ENCODE measurements at regions not wholly inside any gene's neighbourhood (a gene's known extent, or its start where the extent isn't known, plus 50 kb on each side); places are given as distances from the start of the nearest gene placed in this dataset.

GRCh38 chr17:83144421-83145357, 65.3 kb downstream of the METRNL start:
- Mint-ChIP-seq H3K27me3 (ENCODE audit: low read depth) (peaks cover 16% of the 10 kb centered on the region), H3K9me3 (ENCODE audit: insufficient read depth) (peaks cover 8% of the 10 kb centered on the region), H3K27ac (no peak overlapping the region), H3K36me3 (ENCODE audit: low read depth) (no peaks in the 10 kb centered on the region), H3K4me1 (ENCODE audit: low read depth) (peaks cover 26% of the 10 kb centered on the region), H3K4me3 (no peak overlapping the region)
- ChIA-PET CTCF (no interaction called here), POLR2A (interaction anchor here (0.5 to 0.6 kb wide), 2 partner anchors 24 to 35 kb away, joined by 3 read pairs; no protein-coding TSS in a partner anchor)
- peak; percentile 14 for DNase-seq
- no peak for ATAC-seq

- H3K27ac Mint-ChIP-seq, result no peak overlapping the region
- no peaks in the 10 kb centered on the region for H3K36me3 Mint-ChIP-seq (ENCODE audit: low read depth)
- CTCF ChIA-PET, result no interaction called here
- H3K4me3 Mint-ChIP-seq, result no peak overlapping the region
- H3K4me1 Mint-ChIP-seq (ENCODE audit: low read depth), result peaks cover 26% of the 10 kb centered on the region
- peaks cover 8% of the 10 kb centered on the region for H3K9me3 Mint-ChIP-seq (ENCODE audit: insufficient read depth)
- no peak for ATAC-seq
- peaks cover 16% of the 10 kb centered on the region for H3K27me3 Mint-ChIP-seq (ENCODE audit: low read depth)
- POLR2A ChIA-PET, result no interaction called here
- no peak for DNase-seq
Measured at GRCh38 chr17:83145358-83145738, 65.9 kb downstream of the METRNL start.

GRCh38 chr17:83145831-83146230, 66.4 kb downstream of the METRNL start:
- ATAC-seq (no peak), DNase-seq (no peak)
- H3K4me1 Mint-ChIP-seq (ENCODE audit: low read depth), result peaks cover 26% of the 10 kb centered on the region
- H3K4me3 Mint-ChIP-seq, result no peak overlapping the region
- POLR2A ChIA-PET, result interaction anchor here (0.6 kb wide), 2 partner anchors 8 to 462 kb away, joined by 3 read pairs; no protein-coding TSS in a partner anchor
- peaks cover 8% of the 10 kb centered on the region for H3K9me3 Mint-ChIP-seq (ENCODE audit: insufficient read depth)
- peaks cover 16% of the 10 kb centered on the region for H3K27me3 Mint-ChIP-seq (ENCODE audit: low read depth)
- H3K36me3 Mint-ChIP-seq (ENCODE audit: low read depth), result no peaks in the 10 kb centered on the region
- CTCF ChIA-PET, result no interaction called here
- no peak overlapping the region for H3K27ac Mint-ChIP-seq

DNA sequence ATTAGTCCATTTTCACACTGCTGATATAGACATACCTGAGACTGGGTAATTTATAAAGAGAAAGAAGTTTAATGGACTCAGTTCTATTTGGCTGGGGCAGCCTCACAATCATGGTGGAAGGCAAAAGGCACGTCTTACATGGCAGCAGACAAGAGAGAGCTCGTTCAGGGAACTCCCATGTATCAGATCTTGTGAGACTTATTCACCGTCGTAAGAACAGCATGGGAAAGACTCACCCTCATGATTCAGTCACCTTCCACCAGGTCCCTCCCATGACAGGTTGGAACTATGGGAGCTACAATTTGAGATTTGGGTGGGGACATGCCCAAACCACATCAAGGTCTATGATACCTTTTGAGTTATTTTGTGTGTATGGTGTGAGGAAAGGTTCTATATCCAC, 66.9 kb downstream of the METRNL start:
- H3K9me3 Mint-ChIP-seq (ENCODE audit: insufficient read depth), result peaks cover 8% of the 10 kb centered on the region
- peaks cover 26% of the 10 kb centered on the region for H3K4me1 Mint-ChIP-seq (ENCODE audit: low read depth)
- H3K36me3 Mint-ChIP-seq (ENCODE audit: low read depth), result no peaks in the 10 kb centered on the region
- ChIA-PET CTCF (no interaction called here), POLR2A (interaction anchor here (0.6 to 1.0 kb wide), 3 partner anchors 9 to 462 kb away, joined by 3 to 4 read pairs (median 3); no protein-coding TSS in a partner anchor)
- DNase-seq (no peak), ATAC-seq (no peak)
- no peak overlapping the region for H3K4me3 Mint-ChIP-seq
- H3K27ac Mint-ChIP-seq, result no peak overlapping the region
- H3K27me3 Mint-ChIP-seq (ENCODE audit: low read depth), result peaks cover 12% of the 10 kb centered on the region

DNA sequence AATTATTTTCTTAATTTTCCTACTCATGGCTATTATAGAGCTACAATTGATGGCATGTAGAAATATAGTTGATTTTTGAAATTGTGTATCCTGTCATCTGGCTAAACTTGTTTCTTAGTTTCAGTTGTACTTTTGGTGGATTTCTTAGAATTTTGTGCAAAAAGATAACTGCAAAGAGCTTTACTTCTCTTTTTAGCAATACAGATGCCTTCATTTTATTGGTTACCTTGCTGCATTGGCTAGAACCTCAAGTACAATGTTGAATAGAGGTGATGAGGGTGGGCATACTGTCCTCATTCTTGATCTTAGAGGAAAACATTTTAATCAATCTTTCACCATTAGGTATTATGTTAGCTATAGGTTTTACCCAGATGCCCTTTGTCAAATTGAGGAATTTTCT, 67.9 kb downstream of the METRNL start:
- ATAC-seq, result no peak
- H3K27ac Mint-ChIP-seq, result no peak overlapping the region
- POLR2A ChIA-PET, result interaction anchor here (1.0 kb wide), 1 partner anchor 27 kb away, joined by 4 read pairs; no protein-coding TSS in a partner anchor

GRCh38 chr17:83148317-83149028, 69.1 kb downstream of the METRNL start:
- CTCF ChIA-PET, result no interaction called here
- H3K27ac Mint-ChIP-seq, result no peak overlapping the region
- no peaks in the 10 kb centered on the region for H3K9me3 Mint-ChIP-seq (ENCODE audit: insufficient read depth)
- peaks cover 26% of the 10 kb centered on the region for H3K4me1 Mint-ChIP-seq (ENCODE audit: low read depth)
- peaks cover 5% of the 10 kb centered on the region for H3K27me3 Mint-ChIP-seq (ENCODE audit: low read depth)
- DNase-seq (no peak), ATAC-seq (no peak)
- no peaks in the 10 kb centered on the region for H3K36me3 Mint-ChIP-seq (ENCODE audit: low read depth)
- no peak overlapping the region for H3K4me3 Mint-ChIP-seq
- POLR2A ChIA-PET, result no interaction called here

More for the DNA sequence above, 67.9 kb downstream of the METRNL start:
- CTCF ChIA-PET, result interaction anchor here (0.7 to 1.2 kb wide), 3 partner anchors 22 to 479 kb away, joined by 3 to 4 read pairs (median 3); no protein-coding TSS in a partner anchor
- Mint-ChIP-seq H3K9me3 (ENCODE audit: insufficient read depth) (peaks cover 5% of the 10 kb centered on the region), H3K36me3 (ENCODE audit: low read depth) (no peaks in the 10 kb centered on the region), H3K4me3 (no peak overlapping the region), H3K4me1 (ENCODE audit: low read depth) (peaks cover 26% of the 10 kb centered on the region), H3K27me3 (ENCODE audit: low read depth) (peaks cover 6% of the 10 kb centered on the region)
- DNase-seq, result no peak

- no peak overlapping the region for H3K4me3 Mint-ChIP-seq
- no peak overlapping the region for H3K27ac Mint-ChIP-seq
- H3K4me1 Mint-ChIP-seq (ENCODE audit: low read depth), result peaks cover 26% of the 10 kb centered on the region
- ChIA-PET POLR2A (no interaction called here), CTCF (no interaction called here)
- H3K9me3 Mint-ChIP-seq (ENCODE audit: insufficient read depth), result no peaks in the 10 kb centered on the region
- H3K27me3 Mint-ChIP-seq (ENCODE audit: low read depth), result peaks cover 5% of the 10 kb centered on the region
- DNase-seq (no peak), ATAC-seq (no peak)
- no peaks in the 10 kb centered on the region for H3K36me3 Mint-ChIP-seq (ENCODE audit: low read depth)
Measured at GRCh38 chr17:83149029-83149725, 69.8 kb downstream of the METRNL start.

DNA sequence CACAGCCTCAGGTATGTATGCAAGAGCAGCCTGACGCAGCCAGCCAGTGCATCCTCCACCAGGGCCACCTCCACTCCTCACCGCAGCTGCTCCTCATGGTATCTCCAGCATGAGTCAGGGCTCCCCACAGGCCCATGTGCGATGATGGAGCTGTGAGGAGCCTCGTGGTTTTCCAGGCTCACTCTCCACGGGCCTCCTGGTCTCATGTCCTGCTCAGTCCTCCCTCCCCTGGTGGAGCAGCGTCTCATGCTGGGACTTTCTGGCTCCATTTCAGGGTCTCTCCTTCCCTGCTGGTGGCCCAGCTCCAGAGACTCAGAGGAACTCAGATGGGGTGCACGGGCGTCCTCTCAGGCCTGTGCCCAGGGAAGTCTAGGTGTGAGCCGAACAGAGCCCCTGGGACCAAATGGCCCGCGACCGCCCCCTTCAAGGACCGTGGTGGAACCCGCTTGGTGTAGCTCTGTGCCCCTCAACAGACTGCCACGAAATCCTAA, 70.4 kb downstream of the METRNL start:
- no peaks in the 10 kb centered on the region for H3K9me3 Mint-ChIP-seq (ENCODE audit: insufficient read depth)
- ChIA-PET CTCF (no interaction called here), POLR2A (no interaction called here)
- H3K4me1 Mint-ChIP-seq (ENCODE audit: low read depth), result peaks cover 26% of the 10 kb centered on the region
- no peak overlapping the region for H3K27ac Mint-ChIP-seq
- no peak for ATAC-seq
- no peaks in the 10 kb centered on the region for H3K36me3 Mint-ChIP-seq (ENCODE audit: low read depth)
- no peak overlapping the region for H3K4me3 Mint-ChIP-seq
- peaks cover 5% of the 10 kb centered on the region for H3K27me3 Mint-ChIP-seq (ENCODE audit: low read depth)
- no peak for DNase-seq

DNA sequence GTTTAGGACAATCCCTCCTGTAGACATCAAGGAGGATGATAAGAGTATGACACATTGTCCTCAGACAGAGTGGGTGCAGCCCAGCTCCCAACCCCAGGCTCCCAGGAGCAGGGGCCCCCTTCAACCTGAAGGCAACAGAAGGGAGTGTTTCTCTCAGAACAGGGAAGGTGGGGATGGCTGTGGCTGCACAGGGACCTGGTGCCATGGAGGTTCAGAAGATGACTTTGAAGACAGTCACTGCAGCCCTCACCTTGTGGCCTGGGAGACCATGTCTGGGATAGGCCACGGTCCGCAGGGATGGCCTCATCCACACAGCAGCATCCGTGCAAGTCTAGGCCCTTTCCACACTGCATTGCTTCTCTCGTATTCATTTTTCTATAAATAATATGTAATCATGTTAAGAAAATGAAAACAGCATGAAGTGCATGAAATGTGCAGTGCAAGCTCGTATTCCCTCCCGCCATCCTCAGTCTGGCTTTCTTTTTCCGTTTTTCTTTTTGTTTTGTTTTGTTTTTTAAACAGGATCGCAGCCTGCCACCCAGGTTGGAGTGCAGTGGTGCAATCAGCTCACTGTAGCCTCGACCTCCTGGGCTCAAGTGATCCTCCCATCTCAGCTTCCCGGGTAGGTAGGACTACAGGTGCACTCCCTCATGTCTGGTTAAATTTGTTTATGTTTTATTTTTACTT, 71.1 kb downstream of the METRNL start:
- Mint-ChIP-seq H3K36me3 (ENCODE audit: low read depth) (no peaks in the 10 kb centered on the region), H3K27me3 (ENCODE audit: low read depth) (peaks cover 6% of the 10 kb centered on the region), H3K4me1 (ENCODE audit: low read depth) (peaks cover 28% of the 10 kb centered on the region), H3K27ac (no peak overlapping the region), H3K4me3 (no peak overlapping the region), H3K9me3 (ENCODE audit: insufficient read depth) (no peaks in the 10 kb centered on the region)
- no peak for DNase-seq
- CTCF ChIA-PET, result no interaction called here
- POLR2A ChIA-PET, result no interaction called here
- no peak for ATAC-seq

DNA sequence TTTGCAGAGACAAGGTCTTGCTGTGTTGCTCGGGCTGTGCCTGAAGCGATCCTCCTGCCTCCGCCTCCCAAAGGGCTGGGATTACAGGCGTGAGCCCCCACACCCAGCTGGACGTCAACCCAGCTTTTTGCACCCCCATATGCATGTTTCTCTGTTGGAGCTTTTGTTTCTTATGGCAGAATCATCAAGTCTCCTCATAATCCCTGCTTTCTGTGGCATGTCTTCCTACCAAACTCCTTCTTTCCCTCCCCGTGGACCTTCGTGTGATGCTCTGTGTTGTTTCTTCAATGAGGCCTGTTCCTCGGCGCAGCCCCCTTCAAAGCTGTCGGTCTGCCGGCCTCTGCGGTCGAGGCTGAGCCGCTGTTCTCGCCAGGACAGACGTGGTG, 71.6 kb downstream of the METRNL start:
- peaks cover 33% of the 10 kb centered on the region for H3K4me1 Mint-ChIP-seq (ENCODE audit: low read depth)
- no peaks in the 10 kb centered on the region for H3K36me3 Mint-ChIP-seq (ENCODE audit: low read depth)
- no peak overlapping the region for H3K27ac Mint-ChIP-seq
- peaks cover 9% of the 10 kb centered on the region for H3K27me3 Mint-ChIP-seq (ENCODE audit: low read depth)
- no peaks in the 10 kb centered on the region for H3K9me3 Mint-ChIP-seq (ENCODE audit: insufficient read depth)
- CTCF ChIA-PET, result no interaction called here
- POLR2A ChIA-PET, result no interaction called here
- DNase-seq (no peak), ATAC-seq (no peak)
- no peak overlapping the region for H3K4me3 Mint-ChIP-seq

GRCh38 chr17:83151442-83152226, 72.2 kb downstream of the METRNL start:
- ChIA-PET CTCF (no interaction called here), POLR2A (no interaction called here)
- H3K36me3 Mint-ChIP-seq (ENCODE audit: low read depth), result no peaks in the 10 kb centered on the region
- DNase-seq (no peak), ATAC-seq (no peak)
- peaks cover 13% of the 10 kb centered on the region for H3K27me3 Mint-ChIP-seq (ENCODE audit: low read depth)
- no peaks in the 10 kb centered on the region for H3K9me3 Mint-ChIP-seq (ENCODE audit: insufficient read depth)
- H3K4me1 Mint-ChIP-seq (ENCODE audit: low read depth), result peaks cover 32% of the 10 kb centered on the region
- H3K4me3 Mint-ChIP-seq, result no peak overlapping the region
- no peak overlapping the region for H3K27ac Mint-ChIP-seq
